ENCODE measurements at regions not wholly inside any gene's neighbourhood (a gene's known extent, or its start where the extent isn't known, plus 50 kb on each side); places are given as distances from the start of the nearest gene placed in this dataset.

GRCh38 chr6:140269591-140270165 lies 895.2 kb upstream of the CITED2 start (continued):
- TF ChIP-seq ARID3B (CRISPR knock-in tag; IDR thresholded peaks at IDR 0.05; ENCODE audit: borderline replicate concordance): no peak
- no peak for TF ChIP-seq SFPQ (IDR thresholded peaks at IDR 0.05; ENCODE audit: low read depth, low read length)
- no peak for TF ChIP-seq HCFC1 (IDR thresholded peaks at IDR 0.05; ENCODE audit: low read depth, low read length)
- no peak for TF ChIP-seq FOXA1 (IDR thresholded peaks at IDR 0.05; ENCODE audit: borderline replicate concordance)
- TF ChIP-seq ZNF407 (IDR thresholded peaks at IDR 0.05; ENCODE audit: low read depth): no peak
- no peak for TF ChIP-seq NONO (IDR thresholded peaks at IDR 0.05; ENCODE audit: low read depth in 2 of 2, low read length in 1 of 2)
- TF ChIP-seq ID3 (CRISPR knock-in tag; IDR thresholded peaks at IDR 0.05): no peak
- no peak for TF ChIP-seq ID3 (tag; IDR thresholded peaks at IDR 0.05)
- TF ChIP-seq MLX (CRISPR knock-in tag; conservative IDR thresholded peaks at IDR 0.05): no peak

Measured in K562 (cell line).